ENCODE measurements at regions not wholly inside any gene's neighbourhood (a gene's known extent, or its start where the extent isn't known, plus 50 kb on each side); places are given as distances from the start of the nearest gene placed in this dataset.

GRCh38 chr3:22731901-22732300 lies 471.2 kb upstream of the UBE2E2 start:
- TF ChIP-seq CTCF (IDR thresholded peaks at IDR 0.05) (no peak), SOX15 (CRISPR knock-in tag; IDR thresholded peaks at IDR 0.05) (no peak), ZNF219 (CRISPR knock-in tag; IDR thresholded peaks at IDR 0.05; ENCODE audit: borderline replicate concordance) (no peak), TEAD1 (CRISPR knock-in tag; IDR thresholded peaks at IDR 0.05) (no peak), ZNF317 (CRISPR knock-in tag; IDR thresholded peaks at IDR 0.05; ENCODE audit: borderline replicate concordance, low read depth) (no peak), CREM (CRISPR knock-in tag; IDR thresholded peaks at IDR 0.05) (no peak), KAT7 (CRISPR knock-in tag; IDR thresholded peaks at IDR 0.05; ENCODE audit: borderline replicate concordance) (no peak), ETV6 (CRISPR knock-in tag; IDR thresholded peaks at IDR 0.05) (no peak), NR1H2 (CRISPR knock-in tag; IDR thresholded peaks at IDR 0.05) (no peak), USF2 (CRISPR knock-in tag; IDR thresholded peaks at IDR 0.05) (no peak), ATF2 (CRISPR knock-in tag; IDR thresholded peaks at IDR 0.05; ENCODE audit: borderline replicate concordance, low read depth) (no peak), USF1 (CRISPR knock-in tag; IDR thresholded peaks at IDR 0.05) (no peak), ZBTB43 (CRISPR knock-in tag; IDR thresholded peaks at IDR 0.05) (no peak), ARID4B (CRISPR knock-in tag; IDR thresholded peaks at IDR 0.05; ENCODE audit: borderline replicate concordance) (no peak)

Data from WTC11 (cell line).